Muscle layer of duodenum (tissue), 2 donors: ENCODE measurements at regions not wholly inside any gene's neighbourhood (a gene's known extent, or its start where the extent isn't known, plus 50 kb on each side); places are given as distances from the start of the nearest gene placed in this dataset.

Experiments
- H3K27ac ChIP-seq: one replicate; pipeline ENCODE4 v1.7.0; 2013; ENCODE audit warnings: mild to moderate bottlenecking, low read length
- H3K27me3 ChIP-seq: one replicate; pipeline ENCODE4 v1.7.0; 2013; ENCODE audit warnings: low read depth, mild to moderate bottlenecking, control low read depth, low read length
- H3K36me3 ChIP-seq, 2 donors: one replicate each; pipeline ENCODE4 v1.7.0; 2013; ENCODE audit warnings: low read length in 2 of 2, control low read depth in 1 of 2, mild to moderate bottlenecking in 1 of 2; ENCODE audit not compliant: insufficient read depth in 2 of 2, control insufficient read depth in 1 of 2
- H3K4me1 ChIP-seq, 2 donors: one replicate each; pipeline ENCODE4 v1.7.0; 2013; ENCODE audit warnings: low read length in 2 of 2, mild to moderate bottlenecking in 2 of 2, control low read depth in 1 of 2, moderate library complexity in 1 of 2; ENCODE audit not compliant: insufficient read depth in 2 of 2, control insufficient read depth in 1 of 2
- H3K4me3 ChIP-seq, 2 donors: one replicate each; pipeline ENCODE4 v1.7.0; 2013; ENCODE audit warnings: low read length in 2 of 2, low read depth in 1 of 2, mild to moderate bottlenecking in 1 of 2
- H3K9me3 ChIP-seq, 2 donors: one replicate each; pipeline ENCODE4 v1.7.0; 2013; ENCODE audit warnings: low read length in 2 of 2, control low read depth in 1 of 2, mild to moderate bottlenecking in 1 of 2; ENCODE audit not compliant: control insufficient read depth in 1 of 2
- donor health status: healthy.

DNA sequence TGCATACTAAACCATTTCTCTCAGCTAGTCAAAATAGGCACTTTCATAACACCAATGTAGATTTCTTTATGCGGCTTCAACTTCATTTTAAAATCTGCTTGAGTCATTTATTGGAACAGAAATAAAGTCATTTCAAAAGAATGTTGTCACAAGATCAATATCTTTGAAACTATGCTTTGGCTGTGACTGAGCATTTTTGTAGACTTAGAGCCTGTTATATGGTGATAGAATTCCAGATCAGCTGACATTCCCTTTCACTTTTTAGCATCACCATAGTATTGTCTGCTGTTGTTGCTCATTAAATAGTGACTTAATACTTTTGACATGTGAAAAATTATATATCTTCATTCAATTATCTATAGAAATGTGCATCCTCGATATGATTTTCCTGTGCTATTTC is 279.2 kb upstream of the PRR20A start:
- H3K4me1 ChIP-seq, result peaks cover 0 to 12% of the 10 kb centered on the region in 2 donors
- H3K9me3 ChIP-seq, result no peaks in the 10 kb centered on the region
- no peak overlapping the region for H3K27ac ChIP-seq
- H3K4me3 ChIP-seq, result no peak overlapping the region
- no peaks in the 10 kb centered on the region for H3K36me3 ChIP-seq
- H3K27me3 ChIP-seq, result no peaks in the 10 kb centered on the region

DNA sequence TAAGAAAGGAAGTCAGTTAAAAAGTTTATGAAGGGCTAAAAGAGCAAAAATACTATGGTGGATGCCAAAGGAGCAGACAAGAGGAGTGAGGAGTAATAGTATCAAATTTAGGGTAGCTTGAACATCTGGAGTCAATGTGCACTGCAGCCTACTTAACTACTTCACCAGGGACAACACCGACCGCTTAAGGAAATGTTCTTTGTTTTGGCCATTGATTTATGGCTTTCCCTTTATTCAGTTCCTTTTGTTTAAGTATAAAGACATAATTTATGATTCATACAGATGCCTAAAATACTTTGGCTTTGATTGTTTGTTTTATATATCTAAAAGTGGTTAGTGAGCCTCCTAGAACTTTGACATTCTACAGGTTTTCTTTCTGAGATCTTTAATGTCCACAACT is 276.3 kb upstream of the PRR20A start:
- Histone ChIP-seq H3K27me3 (no peaks in the 10 kb centered on the region), H3K36me3 (no peaks in the 10 kb centered on the region), H3K4me1 (peaks cover 0 to 12% of the 10 kb centered on the region in 2 donors), H3K27ac (no peak overlapping the region), H3K9me3 (no peaks in the 10 kb centered on the region), H3K4me3 (no peak overlapping the region)

DNA sequence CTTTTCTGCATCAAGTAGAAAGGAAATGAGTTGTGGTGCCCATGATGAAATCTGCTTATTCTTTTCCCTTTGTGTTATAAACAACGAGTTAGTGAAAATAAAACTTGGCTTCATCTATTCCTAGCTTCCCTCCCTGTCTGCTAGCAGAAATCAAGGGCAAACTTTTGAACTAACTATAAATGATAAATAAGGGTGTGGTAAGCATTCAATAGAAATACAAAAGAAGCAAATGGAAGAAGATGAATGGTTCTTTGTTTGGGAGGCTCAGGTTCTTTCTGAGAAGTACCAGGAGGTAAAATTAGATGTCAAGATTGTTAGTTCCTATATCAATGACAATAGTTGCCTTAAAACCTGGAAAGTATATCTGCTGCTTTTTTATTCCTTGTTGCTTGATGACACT is 275.3 kb upstream of the PRR20A start:
- Histone ChIP-seq H3K27ac (no peak overlapping the region), H3K4me3 (no peak overlapping the region), H3K4me1 (peaks cover 0 to 12% of the 10 kb centered on the region in 2 donors), H3K36me3 (no peaks in the 10 kb centered on the region), H3K9me3 (no peaks in the 10 kb centered on the region), H3K27me3 (no peaks in the 10 kb centered on the region)

DNA sequence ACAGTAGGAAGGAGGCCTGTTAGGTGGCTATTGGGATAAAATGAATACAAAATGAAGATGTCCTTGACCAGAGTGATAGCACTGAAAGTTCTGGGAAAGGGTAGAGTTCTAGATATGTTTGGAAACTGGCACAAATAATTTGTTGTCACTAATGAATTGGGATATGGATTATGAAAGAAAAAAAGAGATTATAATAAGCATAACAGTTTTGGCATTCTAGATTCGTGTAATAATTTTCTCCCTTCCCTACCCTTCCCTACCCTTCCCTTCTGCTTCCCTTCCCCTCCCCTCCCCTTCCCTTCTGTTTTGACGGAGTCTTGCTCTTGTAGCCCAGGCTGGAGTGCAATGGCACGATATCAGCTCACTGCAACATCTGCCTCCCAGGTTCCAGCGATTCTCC is 271.0 kb upstream of the PRR20A start:
- Histone ChIP-seq H3K9me3 (no peaks in the 10 kb centered on the region), H3K4me1 (no peaks in the 10 kb centered on the region), H3K36me3 (no peaks in the 10 kb centered on the region), H3K27me3 (no peaks in the 10 kb centered on the region), H3K27ac (no peak overlapping the region), H3K4me3 (no peak overlapping the region)

DNA sequence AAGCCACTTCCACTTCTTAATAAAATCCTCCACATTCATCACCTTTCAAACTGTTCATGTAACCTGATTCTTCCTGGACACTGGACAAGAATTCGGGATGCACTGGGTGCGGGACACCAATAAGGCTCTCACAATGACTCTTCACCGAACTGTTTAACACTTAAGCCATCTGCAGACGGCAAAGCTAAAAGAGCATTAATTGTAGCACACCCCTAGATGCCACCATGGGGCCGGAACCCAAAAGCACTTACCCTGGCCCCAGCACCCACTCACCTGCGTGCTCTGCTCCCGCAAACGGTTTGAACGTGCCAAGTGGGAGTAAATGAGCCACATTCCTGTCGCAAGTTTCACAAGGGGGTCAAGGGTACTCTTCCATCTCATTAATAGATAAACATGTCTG is 254.3 kb upstream of the PRR20A start:
- Histone ChIP-seq H3K4me3 (no peak overlapping the region), H3K36me3 (no peaks in the 10 kb centered on the region), H3K9me3 (no peaks in the 10 kb centered on the region), H3K27me3 (no peaks in the 10 kb centered on the region), H3K27ac (no peak overlapping the region), H3K4me1 (no peaks in the 10 kb centered on the region)

DNA sequence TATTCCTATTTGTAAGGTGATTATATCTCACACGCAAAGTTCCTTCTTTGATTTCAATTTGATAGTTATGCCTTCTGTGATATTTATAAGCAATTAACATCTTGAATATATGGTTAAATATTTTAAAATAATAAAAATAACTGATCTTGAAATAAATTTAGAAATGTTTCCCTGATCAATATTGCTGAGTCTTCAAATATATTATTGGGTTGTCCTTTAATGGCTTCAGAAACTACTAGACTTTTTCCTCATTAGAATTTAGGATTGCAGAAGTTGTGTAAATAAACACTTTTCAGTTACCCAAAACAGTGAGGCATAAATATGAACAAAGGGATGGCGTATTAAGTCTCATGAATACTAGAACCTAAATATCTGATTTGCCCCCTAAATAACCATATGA is 252.3 kb upstream of the PRR20A start:
- Histone ChIP-seq H3K27me3 (no peaks in the 10 kb centered on the region), H3K9me3 (no peaks in the 10 kb centered on the region), H3K4me1 (no peaks in the 10 kb centered on the region), H3K27ac (no peak overlapping the region), H3K4me3 (no peak overlapping the region), H3K36me3 (no peaks in the 10 kb centered on the region)

DNA sequence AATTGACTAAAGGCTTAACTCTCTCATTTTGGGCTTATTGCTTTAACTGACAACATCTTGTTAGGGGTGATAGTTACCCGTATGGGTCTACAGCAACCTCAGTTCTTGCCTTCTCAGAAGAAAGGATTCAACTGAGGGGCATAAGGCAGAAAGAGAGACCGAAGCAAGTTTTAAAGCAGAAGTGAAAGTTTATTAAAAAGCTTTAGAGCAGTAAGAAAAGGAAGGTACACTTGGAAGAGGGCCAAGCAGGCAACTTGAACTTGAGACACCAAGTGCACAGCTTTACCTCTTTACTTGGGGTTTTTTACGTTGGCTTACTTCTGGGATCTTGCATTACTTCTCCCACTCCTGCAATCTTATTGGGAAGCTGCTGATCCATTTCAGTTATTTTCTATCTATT is 246.9 kb upstream of the PRR20A start:
- H3K4me3 ChIP-seq, result no peak overlapping the region
- no peaks in the 10 kb centered on the region for H3K27me3 ChIP-seq
- no peak overlapping the region for H3K27ac ChIP-seq
- no peaks in the 10 kb centered on the region for H3K9me3 ChIP-seq
- H3K4me1 ChIP-seq, result no peaks in the 10 kb centered on the region
- H3K36me3 ChIP-seq, result no peaks in the 10 kb centered on the region

DNA sequence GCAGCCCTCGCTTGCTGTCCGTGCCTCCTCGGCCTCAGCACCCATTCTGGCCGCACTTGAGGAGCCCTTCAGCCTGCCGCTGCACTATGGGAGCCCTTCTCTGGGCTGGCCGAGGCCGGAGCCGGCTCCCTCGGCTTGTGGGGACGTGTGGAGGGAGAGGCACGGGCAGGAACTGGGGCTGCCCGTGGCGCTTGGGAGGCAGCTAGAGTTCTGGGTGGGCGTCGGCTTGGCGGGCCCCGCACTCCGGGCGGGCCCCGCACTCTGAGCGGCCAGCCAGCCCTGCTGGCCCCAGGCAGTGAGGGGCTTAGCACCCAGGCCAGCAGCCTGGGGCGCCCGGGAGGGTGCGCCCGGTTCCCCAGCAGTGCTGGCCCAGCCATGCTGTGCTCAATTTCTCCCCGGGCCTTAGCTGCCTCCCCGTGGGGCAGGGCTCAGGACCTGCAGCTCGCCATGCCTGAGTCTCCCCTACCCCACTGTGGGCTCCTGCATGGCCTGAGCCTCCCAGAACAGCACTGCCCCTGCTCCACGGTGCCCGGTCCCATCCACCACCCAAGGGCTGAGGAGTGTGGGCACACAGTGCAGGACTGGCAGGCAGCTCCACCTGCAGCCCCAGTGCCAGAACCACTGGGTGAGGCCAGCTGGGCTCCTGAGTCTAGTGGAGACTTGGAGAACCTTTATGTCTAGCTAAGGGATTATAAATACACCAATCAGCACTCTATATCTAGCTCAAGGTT is 240.0 kb upstream of the PRR20A start:
- Histone ChIP-seq H3K27ac (no peak overlapping the region), H3K36me3 (no peaks in the 10 kb centered on the region), H3K27me3 (no peaks in the 10 kb centered on the region), H3K9me3 (peaks cover 0 to 6% of the 10 kb centered on the region in 2 donors), H3K4me1 (no peaks in the 10 kb centered on the region), H3K4me3 (no peak overlapping the region)

DNA sequence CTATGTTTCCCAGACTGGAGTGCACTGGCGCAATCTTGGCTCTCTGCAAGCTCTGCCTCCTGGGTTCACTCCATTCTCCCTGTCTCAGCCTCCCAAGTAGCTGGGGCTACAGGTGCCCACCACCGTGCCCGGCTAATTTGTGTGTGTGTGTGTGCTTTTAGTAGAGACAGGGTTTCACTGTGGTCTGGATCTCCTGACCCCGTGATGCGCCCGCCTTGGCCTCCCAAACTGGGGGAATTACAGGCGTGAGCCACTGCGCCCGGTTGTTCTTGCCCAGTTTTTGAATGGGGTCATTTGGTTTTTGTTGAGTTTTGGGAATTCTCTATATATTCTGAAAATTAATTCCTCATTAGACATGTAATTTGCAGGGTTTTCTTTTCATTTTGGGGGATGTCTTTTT is 238.4 kb upstream of the PRR20A start:
- Histone ChIP-seq H3K9me3 (peaks cover 0 to 6% of the 10 kb centered on the region in 2 donors), H3K4me1 (no peaks in the 10 kb centered on the region), H3K4me3 (no peak overlapping the region), H3K27me3 (no peaks in the 10 kb centered on the region), H3K36me3 (no peaks in the 10 kb centered on the region), H3K27ac (no peak overlapping the region)

DNA sequence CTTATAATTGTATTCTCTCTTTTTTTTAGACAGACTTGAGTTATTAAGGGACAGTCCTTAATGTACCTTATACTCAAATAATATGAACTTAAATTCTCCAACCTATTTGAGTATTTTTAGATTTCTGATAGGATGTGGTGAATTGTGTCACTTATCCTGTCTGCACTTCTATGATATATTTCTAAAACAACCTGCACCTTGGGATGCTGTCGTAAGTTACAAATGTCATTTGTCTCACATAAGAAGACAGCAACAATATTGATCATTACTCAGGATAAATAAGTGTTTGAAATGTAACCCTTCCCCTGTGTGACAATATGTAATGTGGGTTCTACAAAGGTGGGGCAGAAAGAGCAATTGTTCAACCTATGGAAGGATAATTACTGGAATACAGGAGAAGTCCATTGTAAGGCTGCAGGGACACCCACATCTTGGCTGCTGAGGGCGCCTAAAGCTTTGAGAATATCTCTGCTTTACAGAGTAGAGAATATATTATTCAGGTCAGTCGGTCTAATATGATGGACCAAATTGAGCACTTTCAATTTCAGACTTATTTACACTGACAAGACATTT is 236.9 kb upstream of the PRR20A start:
- H3K27me3 ChIP-seq, result no peaks in the 10 kb centered on the region
- no peaks in the 10 kb centered on the region for H3K4me1 ChIP-seq
- no peak overlapping the region for H3K27ac ChIP-seq
- H3K4me3 ChIP-seq, result no peak overlapping the region
- no peaks in the 10 kb centered on the region for H3K36me3 ChIP-seq
- peaks cover 0 to 6% of the 10 kb centered on the region in 2 donors for H3K9me3 ChIP-seq

DNA sequence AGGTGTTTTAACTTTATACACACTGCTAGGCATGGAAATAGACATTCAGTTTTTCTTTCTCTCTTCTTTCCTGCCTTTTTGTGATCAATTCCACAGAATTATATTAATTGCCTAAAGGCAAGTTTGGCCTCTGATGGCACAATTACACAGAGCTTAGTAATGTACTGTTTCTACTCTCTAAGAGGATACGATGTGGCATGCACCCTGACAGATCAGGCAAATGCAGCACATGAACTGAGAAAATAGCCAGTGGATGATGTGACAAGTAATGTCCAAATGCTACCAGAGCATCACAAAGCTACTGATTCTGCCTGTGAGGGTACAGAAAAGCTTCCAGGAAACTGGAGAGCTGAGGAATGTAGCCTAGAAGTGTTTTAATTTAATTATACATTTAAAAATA is 233.8 kb upstream of the PRR20A start:
- Histone ChIP-seq H3K36me3 (no peaks in the 10 kb centered on the region), H3K4me3 (no peak overlapping the region), H3K4me1 (no peaks in the 10 kb centered on the region), H3K27ac (no peak overlapping the region), H3K27me3 (no peaks in the 10 kb centered on the region), H3K9me3 (no peaks in the 10 kb centered on the region)

DNA sequence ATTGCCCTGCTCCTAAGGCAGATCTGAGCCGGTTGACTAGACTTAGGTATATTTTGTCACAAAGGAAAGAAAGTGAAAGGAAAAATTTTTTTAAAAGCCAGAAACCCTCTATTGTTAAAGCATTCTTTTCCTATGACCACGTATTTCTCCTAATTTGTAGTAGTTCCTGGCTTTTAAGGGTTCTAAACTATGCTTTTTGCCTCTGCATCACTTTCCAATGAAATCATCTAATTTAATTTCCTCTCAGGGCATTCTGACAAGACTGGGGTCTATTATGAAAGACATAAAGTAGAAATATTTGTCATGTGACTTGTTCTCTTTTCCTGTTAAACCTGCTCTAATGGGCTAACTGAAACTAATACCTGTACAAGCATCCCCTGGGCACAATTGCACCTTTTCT is 233.0 kb upstream of the PRR20A start:
- Histone ChIP-seq H3K27ac (no peak overlapping the region), H3K4me3 (no peak overlapping the region), H3K27me3 (no peaks in the 10 kb centered on the region), H3K36me3 (no peaks in the 10 kb centered on the region), H3K4me1 (no peaks in the 10 kb centered on the region), H3K9me3 (no peaks in the 10 kb centered on the region)
